B cell (primary cell): ENCODE measurements at regions not wholly inside any gene's neighbourhood (a gene's known extent, or its start where the extent isn't known, plus 50 kb on each side); places are given as distances from the start of the nearest gene placed in this dataset.
A peak's percentile ranks its signal among the peaks of the same experiment; 100 is the strongest.

Experiments used
- ATAC-seq: fragments of 200-7000 bp; cut with Tn5 transposase; one replicate; pipeline ENCODE4 v1.10.0; 2021; ENCODE audit warnings: low read depth, mild to moderate bottlenecking, moderate number of reproducible peaks, moderate library complexity
- CTCF ChIA-PET: fragments of 350-600 bp; sonication (Branson Sonifier 250); formaldehyde crosslinking; loops from one replicate; lab custom pipeline; 2021; ENCODE audit warnings: antibody characterized with exemption, inconsistent platforms; lab: Charles Lee
- POLR2A ChIA-PET: fragments of 350-600 bp; sonication (Branson Sonifier 250); formaldehyde crosslinking; loops from one replicate; lab custom pipeline; 2021; ENCODE audit warnings: antibody characterized with exemption; lab: Charles Lee
- DNase-seq: peaks from one replicate; pipeline ENCODE4 v3.0.0; 2013
- H2AFZ ChIP-seq: 2 replicates; pipeline ENCODE4 v1.6.1; 2012; ENCODE audit warnings: mild to moderate bottlenecking, low read depth, low read length; ENCODE audit not compliant: insufficient read depth, poor library complexity, severe bottlenecking
- H3K27ac ChIP-seq, 2 donors: 1 replicate in 1 of 2; 2 replicates in 1 of 2; pipeline ENCODE4 v1.5.1; 2012 to 2013; ENCODE audit warnings: low read length in 2 of 2, mild to moderate bottlenecking in 2 of 2, moderate library complexity in 1 of 2
- H3K27me3 ChIP-seq, 4 experiments: fragments of 200-600 bp in 1 of 4; sonication (generic) in 1 of 4; replicated peaks in 1 of 4; 1 replicate in 2 of 4; 2 replicates in 2 of 4; pipeline versions ENCODE4 v1.6.1 to v1.7.0; 2013 to 2016; ENCODE audit warnings: low read length in 3 of 4, mild to moderate bottlenecking in 2 of 4, mixed read lengths in 1 of 4, moderate library complexity in 1 of 4; ENCODE audit not compliant: insufficient read depth in 4 of 4, control insufficient read depth in 3 of 4; ENCODE audit errors: control extremely low read depth in 1 of 4
- H3K36me3 ChIP-seq, 2 experiments: replicated peaks in 1 of 2; 1 replicate in 1 of 2; 2 replicates in 1 of 2; pipeline versions ENCODE4 v1.6.1 to v1.7.1; 2013; ENCODE audit warnings: low read length in 1 of 2; ENCODE audit not compliant: insufficient read depth in 2 of 2, control insufficient read depth in 1 of 2; ENCODE audit errors: control extremely low read depth in 1 of 2, extremely low read depth in 1 of 2
- H3K4me1 ChIP-seq, 2 donors: fragments of 200-600 bp in 1 of 2; sonication (generic) in 1 of 2; 1 replicate in 1 of 2; 2 replicates in 1 of 2; pipeline versions ENCODE4 v1.5.1 to v1.6.1; 2013 to 2017; ENCODE audit warnings: low read length in 2 of 2; ENCODE audit not compliant: control insufficient read depth in 2 of 2, insufficient read depth in 2 of 2
- H3K4me2 ChIP-seq: replicated peaks from 2 replicates; pipeline ENCODE3; 2012; ENCODE audit warnings: mild to moderate bottlenecking, low read depth, low read length; ENCODE audit not compliant: poor library complexity, severe bottlenecking
- H3K4me3 ChIP-seq, 5 experiments: fragments of 200-600 bp in 1 of 5; sonication (generic) in 1 of 5; 1 replicate in 3 of 5; 2 replicates in 2 of 5; pipeline versions ENCODE4 v1.5.1 to v1.7.0; 2011 to 2016; ENCODE audit warnings: low read length in 4 of 5, mild to moderate bottlenecking in 4 of 5, low read depth in 2 of 5, control low read depth in 1 of 5, moderate library complexity in 1 of 5; ENCODE audit not compliant: insufficient read depth in 1 of 5; ENCODE audit errors: control extremely low read depth in 1 of 5, extremely low read depth in 1 of 5
- H3K79me2 ChIP-seq: fragments of 200-600 bp; sonication (generic); one replicate; pipeline ENCODE4 v1.6.0; 2016; ENCODE audit warnings: low read length; ENCODE audit not compliant: control insufficient read depth, insufficient read depth
- H3K9ac ChIP-seq: fragments of 200-600 bp; sonication (generic); 2 replicates; pipeline ENCODE4 v1.6.1; 2017; ENCODE audit warnings: mild to moderate bottlenecking, low read length, moderate library complexity
- H3K9me3 ChIP-seq, 3 donors: one replicate each; pipeline versions ENCODE4 v1.6.1 to v1.7.1; 2013; ENCODE audit warnings: low read length in 2 of 3; ENCODE audit not compliant: control insufficient read depth in 2 of 3, insufficient read depth in 1 of 3; ENCODE audit errors: control extremely low read depth in 1 of 3
- H4K20me1 ChIP-seq: 2 replicates; pipeline ENCODE4 v1.6.0; 2012; ENCODE audit warnings: mild to moderate bottlenecking, low read length; ENCODE audit not compliant: insufficient read depth, control insufficient read depth, poor library complexity, severe bottlenecking
- H3K27ac Mint-ChIP-seq: one replicate; pipeline ENCODE4 v1.8.0; 2021; ENCODE audit warnings: mixed read lengths
- H3K27me3 Mint-ChIP-seq: one replicate; pipeline ENCODE4 v1.8.0; 2021; ENCODE audit warnings: mixed read lengths
- H3K4me1 Mint-ChIP-seq: one replicate; pipeline ENCODE4 v1.8.0; 2021; ENCODE audit warnings: mixed read lengths
- H3K4me3 Mint-ChIP-seq: one replicate; pipeline ENCODE4 v1.8.0; 2021; ENCODE audit warnings: mixed read lengths
- H3K9me3 Mint-ChIP-seq: one replicate; pipeline ENCODE4 v1.8.0; 2022; ENCODE audit warnings: mixed read lengths; ENCODE audit not compliant: insufficient read depth
- EZH2 ChIP-seq: IDR thresholded peaks from 2 replicates; pipeline ENCODE4 v1.6.1; 2012; ENCODE audit warnings: borderline replicate concordance, low read depth, mild to moderate bottlenecking, moderate library complexity, low read length; ENCODE audit not compliant: insufficient read depth, poor library complexity, severe bottlenecking
- WGBS: methylation state at CpG from one replicate; pipeline ENCODE4 v1.1.5; 2013; ENCODE audit warnings: missing lambda C conversion rate; ENCODE audit not compliant: insufficient coverage; 5-methylcytosine and 5-hydroxymethylcytosine counted together
- intact Hi-C: fragments of 100-400 bp; cut with micrococcal nuclease; formaldehyde crosslinking; loops from one replicate; pipeline ENCODE4 v1.10.0; 2022
- TF ChIP-seq, protein P1 (sequence below): fragments of 200-600 bp; IDR thresholded peaks from one replicate; pipeline ENCODE4 v1.8.0; 2022; ENCODE audit warnings: antibody characterized with exemption, mild to moderate bottlenecking

DNA sequence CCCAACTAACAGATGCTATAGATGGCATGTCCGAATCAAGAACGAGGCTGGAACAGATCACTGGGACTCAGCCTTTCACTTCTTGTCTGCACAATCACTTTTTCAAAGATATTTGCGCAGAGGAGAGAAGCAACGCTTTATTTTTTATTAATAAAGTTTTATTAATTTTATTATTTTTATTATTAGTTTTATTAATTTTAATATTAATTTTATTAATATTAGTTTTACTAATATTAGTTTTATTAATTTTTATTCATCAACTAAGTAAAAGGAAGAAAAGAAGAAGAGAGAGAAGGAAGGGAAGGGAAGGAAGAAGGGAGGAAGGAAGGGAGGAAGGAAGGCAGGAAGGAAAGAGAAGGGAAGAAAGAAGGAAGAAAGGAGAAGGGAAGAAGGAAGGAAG, 236.4 kb upstream of the HHIP start:
- Histone ChIP-seq H3K4me3 (no peak overlapping the region), H3K27ac (no peak overlapping the region), H4K20me1 (no peaks in the 10 kb centered on the region), H3K36me3 (no peaks in the 10 kb centered on the region), H3K9ac (no peak overlapping the region), H3K4me1 (no peaks in the 10 kb centered on the region), H3K9me3 (no peaks in the 10 kb centered on the region), H2AFZ (no peak overlapping the region), H3K79me2 (no peaks in the 10 kb centered on the region), H3K4me2 (no peak overlapping the region), H3K27me3 (no peaks in the 10 kb centered on the region)
- no peak for ATAC-seq
- no peak overlapping the region for H3K4me3 Mint-ChIP-seq
- peaks cover 3% of the 10 kb centered on the region for H3K4me1 Mint-ChIP-seq
- no peaks in the 10 kb centered on the region for H3K27me3 Mint-ChIP-seq
- H3K27ac Mint-ChIP-seq, result no peak overlapping the region
- TF ChIP-seq EZH2, result no peak
- TF ChIP-seq, protein P1, sequence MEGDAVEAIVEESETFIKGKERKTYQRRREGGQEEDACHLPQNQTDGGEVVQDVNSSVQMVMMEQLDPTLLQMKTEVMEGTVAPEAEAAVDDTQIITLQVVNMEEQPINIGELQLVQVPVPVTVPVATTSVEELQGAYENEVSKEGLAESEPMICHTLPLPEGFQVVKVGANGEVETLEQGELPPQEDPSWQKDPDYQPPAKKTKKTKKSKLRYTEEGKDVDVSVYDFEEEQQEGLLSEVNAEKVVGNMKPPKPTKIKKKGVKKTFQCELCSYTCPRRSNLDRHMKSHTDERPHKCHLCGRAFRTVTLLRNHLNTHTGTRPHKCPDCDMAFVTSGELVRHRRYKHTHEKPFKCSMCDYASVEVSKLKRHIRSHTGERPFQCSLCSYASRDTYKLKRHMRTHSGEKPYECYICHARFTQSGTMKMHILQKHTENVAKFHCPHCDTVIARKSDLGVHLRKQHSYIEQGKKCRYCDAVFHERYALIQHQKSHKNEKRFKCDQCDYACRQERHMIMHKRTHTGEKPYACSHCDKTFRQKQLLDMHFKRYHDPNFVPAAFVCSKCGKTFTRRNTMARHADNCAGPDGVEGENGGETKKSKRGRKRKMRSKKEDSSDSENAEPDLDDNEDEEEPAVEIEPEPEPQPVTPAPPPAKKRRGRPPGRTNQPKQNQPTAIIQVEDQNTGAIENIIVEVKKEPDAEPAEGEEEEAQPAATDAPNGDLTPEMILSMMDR, result peak; percentile 8
- no peaks in the 10 kb centered on the region for H3K9me3 Mint-ChIP-seq
- WGBS, result no CpG with 5 or more reads among the region's 4 CpGs
- no peak for DNase-seq
- ChIA-PET POLR2A (no interaction called here), CTCF (no interaction called here)
- intact Hi-C loops, result no loop called here

DNA sequence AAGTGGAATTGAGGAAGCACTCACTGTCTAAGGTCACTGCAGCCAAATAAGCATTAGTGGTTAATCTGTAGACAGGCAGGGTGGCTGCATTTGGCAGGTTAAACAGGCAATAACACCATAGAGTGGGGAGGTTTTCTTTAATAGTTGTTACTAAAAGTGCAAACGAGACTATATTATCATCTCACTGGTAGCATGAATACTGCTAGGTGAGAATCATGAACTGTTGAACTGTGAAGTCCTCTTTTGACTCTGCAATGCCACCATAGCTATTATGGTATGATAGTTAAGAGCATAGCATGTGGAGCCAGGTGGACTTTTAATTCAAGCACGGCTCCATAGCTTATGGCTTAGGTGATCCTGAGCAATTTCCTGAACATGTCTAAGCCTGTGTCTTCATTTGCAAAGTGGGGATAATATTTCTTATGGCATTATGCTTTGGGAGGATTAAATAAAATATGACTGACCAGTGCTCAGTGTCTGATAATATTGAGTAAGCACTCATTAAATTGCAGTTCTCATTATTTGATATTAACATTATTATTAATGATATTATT, 235.6 kb upstream of the HHIP start:
- H3K79me2 ChIP-seq, result no peaks in the 10 kb centered on the region
- TF ChIP-seq, protein P1, result no peak
- no peak for TF ChIP-seq EZH2
- H3K4me3 Mint-ChIP-seq, result no peak overlapping the region
- no peaks in the 10 kb centered on the region for H3K27me3 Mint-ChIP-seq
- ChIA-PET POLR2A (no interaction called here), CTCF (no interaction called here)
- H3K9me3 ChIP-seq, result no peaks in the 10 kb centered on the region
- H3K27ac Mint-ChIP-seq, result no peak overlapping the region
- no peak overlapping the region for H2AFZ ChIP-seq
- no peak overlapping the region for H3K4me2 ChIP-seq
- H3K9me3 Mint-ChIP-seq, result no peaks in the 10 kb centered on the region
- H4K20me1 ChIP-seq, result no peaks in the 10 kb centered on the region
- no peaks in the 10 kb centered on the region for H3K4me1 ChIP-seq
- no peaks in the 10 kb centered on the region for H3K27me3 ChIP-seq
- DNase-seq (no peak), ATAC-seq (no peak)
- H3K4me3 ChIP-seq, result no peak overlapping the region
- intact Hi-C loops, result no loop called here
- H3K4me1 Mint-ChIP-seq, result peaks cover 3% of the 10 kb centered on the region
- 78% methylated on average over 2 of the region's 2 CpGs for WGBS
- no peak overlapping the region for H3K27ac ChIP-seq
- no peak overlapping the region for H3K9ac ChIP-seq
- no peaks in the 10 kb centered on the region for H3K36me3 ChIP-seq
